HG02840 (cell line): ENCODE measurements at regions not wholly inside any gene's neighbourhood (a gene's known extent, or its start where the extent isn't known, plus 50 kb on each side); places are given as distances from the start of the nearest gene placed in this dataset.

ENCODE experiments used
- ATAC-seq: cut with Tn5 transposase; IDR thresholded peaks from one replicate; pipeline ENCODE4 v1.9.1; 2021; ENCODE audit warnings: mild to moderate bottlenecking, moderate library complexity, moderate number of reproducible peaks; ENCODE audit not compliant: unreplicated experiment, low FRiP score

GRCh38 chr3:118811236-118811732, 223.4 kb downstream of the IGSF11 start:
- no peak for ATAC-seq

- no peak for ATAC-seq
Measured at GRCh38 chr3:118813472-118813871, 221.2 kb downstream of the IGSF11 start.

GRCh38 chr3:118817748-118818165, 216.9 kb downstream of the IGSF11 start:
- ATAC-seq = peak; percentile 75

- no peak for ATAC-seq
Measured at GRCh38 chr3:118818386-118818785, 216.3 kb downstream of the IGSF11 start.

- no peak for ATAC-seq
Measured at GRCh38 chr3:118823626-118824025, 211.0 kb downstream of the IGSF11 start.

GRCh38 chr3:118827446-118827845, 207.2 kb downstream of the IGSF11 start:
- no peak for ATAC-seq

GRCh38 chr3:118828351-118828750, 206.3 kb downstream of the IGSF11 start:
- no peak for ATAC-seq

GRCh38 chr3:118833075-118833474, 201.6 kb downstream of the IGSF11 start:
- no peak for ATAC-seq

GRCh38 chr3:118838871-118839270, 195.8 kb downstream of the IGSF11 start:
- ATAC-seq = no peak

GRCh38 chr3:118842147-118842863, 192.3 kb downstream of the IGSF11 start:
- ATAC-seq = no peak

GRCh38 chr3:118846176-118846575, 188.5 kb downstream of the IGSF11 start:
- ATAC-seq = no peak
